GM21526 (cell line): ENCODE measurements at regions not wholly inside any gene's neighbourhood (a gene's known extent, or its start where the extent isn't known, plus 50 kb on each side); places are given as distances from the start of the nearest gene placed in this dataset.

Source experiments
- ATAC-seq: cut with Tn5 transposase; IDR thresholded peaks from one replicate; pipeline ENCODE4 v1.9.1; 2021; ENCODE audit warnings: moderate library complexity; ENCODE audit not compliant: unreplicated experiment, low FRiP score

DNA sequence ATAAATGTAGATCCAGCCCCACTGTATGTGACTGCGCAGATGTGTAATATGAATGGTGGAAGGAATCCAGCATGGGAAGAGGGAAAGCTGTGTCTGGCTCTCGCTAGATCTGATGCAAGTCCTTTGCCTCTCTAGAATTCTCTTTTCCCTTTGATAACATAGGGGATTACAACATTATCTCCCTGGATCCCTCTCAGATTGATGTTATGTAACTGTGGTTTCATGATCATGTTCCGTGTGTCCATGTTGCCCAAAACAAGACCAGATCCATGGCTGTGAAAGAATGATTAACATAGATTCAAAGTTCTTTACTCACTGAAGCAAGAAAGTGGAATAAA is 184.0 kb upstream of the UBL3 start:
- ATAC-seq: no peak

DNA sequence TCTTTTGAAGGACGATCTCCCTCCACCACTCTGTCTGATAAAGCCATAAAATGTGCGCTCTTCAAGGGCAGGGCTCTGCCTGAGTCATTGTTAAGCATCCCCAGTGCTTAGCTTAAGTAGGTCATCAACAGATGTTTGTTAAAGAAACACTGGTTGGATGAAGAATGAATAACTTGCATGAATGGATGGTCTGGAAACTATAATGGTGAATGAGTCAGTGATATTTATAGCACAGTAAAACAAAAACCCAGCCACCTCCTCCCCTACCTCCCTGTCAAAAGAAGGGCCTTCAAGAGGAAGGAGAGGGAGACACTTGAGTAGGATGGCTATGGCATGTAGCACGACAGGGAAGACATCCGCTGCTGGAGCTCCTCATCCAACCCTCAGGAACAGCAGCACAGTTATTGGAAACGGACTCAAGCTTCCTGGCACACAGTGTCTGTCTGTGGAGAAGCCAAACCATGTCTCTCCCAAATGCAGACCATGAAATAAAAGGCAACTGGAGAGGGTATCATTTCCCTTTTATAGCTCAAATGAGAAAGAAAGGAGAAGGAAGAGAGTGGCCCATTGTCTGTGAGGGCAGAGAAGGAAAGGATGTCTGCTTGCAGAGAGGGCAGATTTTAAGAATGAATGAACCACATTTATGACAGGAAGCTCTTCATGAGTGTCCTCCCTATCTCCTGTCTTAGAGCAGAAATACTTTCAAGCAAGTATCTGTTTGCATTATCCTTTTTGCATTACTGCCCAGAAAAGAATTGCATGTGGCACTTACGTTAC is 183.5 kb upstream of the UBL3 start:
- ATAC-seq: no peak

DNA sequence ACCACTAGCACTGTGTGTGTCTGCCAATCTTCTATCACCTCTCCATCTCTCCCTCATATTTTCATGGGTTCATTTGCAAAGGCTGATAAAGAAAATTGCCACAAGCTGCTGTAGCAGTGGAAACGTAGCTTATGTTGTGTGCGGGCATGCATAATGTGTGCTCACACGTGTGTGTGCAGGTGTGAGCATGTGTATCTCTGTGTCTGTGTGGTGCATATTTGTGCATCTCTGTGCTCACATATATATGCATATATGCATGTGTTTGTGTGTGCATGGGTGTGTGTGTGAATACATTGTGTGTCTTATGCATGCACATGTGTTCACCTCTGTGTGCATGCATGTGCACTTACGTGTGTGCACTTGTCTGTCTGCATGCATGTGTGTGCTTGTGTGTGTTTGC is 181.8 kb upstream of the UBL3 start:
- ATAC-seq: no peak

DNA sequence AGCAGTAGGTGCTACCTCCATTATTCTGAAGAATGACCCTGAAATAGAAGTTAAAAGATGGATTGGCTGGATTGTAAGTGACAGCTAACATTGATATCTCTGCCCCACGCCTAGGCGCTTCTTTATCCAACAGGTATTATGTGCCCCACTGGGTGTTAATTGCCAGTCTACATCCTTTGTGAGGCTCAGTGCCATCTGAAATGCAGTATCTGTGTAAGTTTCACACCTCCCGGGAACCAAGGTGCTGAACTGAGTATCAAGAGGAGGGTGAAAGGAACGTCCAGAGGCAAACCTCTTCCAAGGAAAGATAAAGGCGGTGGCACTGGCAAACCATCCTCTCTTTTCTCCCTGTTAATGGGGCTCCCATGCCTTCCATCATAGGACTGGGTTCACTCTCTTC is 181.1 kb upstream of the UBL3 start:
- no peak for ATAC-seq

DNA sequence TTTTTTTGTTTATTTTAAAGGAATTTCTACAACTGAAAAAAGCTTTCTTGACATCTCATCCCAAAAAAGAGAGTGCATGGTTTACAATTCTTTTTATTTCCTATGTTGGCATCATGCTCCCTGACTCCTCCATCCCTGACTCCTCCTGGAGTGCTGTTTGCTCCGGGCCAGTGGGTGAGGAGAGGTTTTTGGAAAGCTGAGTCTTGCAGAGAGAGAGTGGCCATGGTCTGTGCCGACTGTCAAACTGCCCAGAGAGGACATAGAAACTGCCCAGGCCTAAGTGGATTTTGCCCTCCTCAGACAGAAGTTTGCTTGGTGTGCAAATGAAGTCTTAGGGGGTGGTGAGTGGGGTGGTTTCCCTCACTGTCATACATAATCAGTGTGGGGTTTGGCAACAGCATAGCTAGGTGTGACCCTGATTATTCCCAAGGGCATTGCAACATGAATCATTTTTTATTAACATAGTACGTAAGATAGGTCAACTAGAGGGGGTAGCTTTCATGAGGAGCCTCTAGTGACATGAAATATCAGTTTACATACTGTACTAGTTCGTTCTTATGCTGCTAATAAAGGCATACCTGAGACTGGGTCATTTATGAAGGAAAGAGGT is 179.8 kb upstream of the UBL3 start:
- ATAC-seq: no peak

DNA sequence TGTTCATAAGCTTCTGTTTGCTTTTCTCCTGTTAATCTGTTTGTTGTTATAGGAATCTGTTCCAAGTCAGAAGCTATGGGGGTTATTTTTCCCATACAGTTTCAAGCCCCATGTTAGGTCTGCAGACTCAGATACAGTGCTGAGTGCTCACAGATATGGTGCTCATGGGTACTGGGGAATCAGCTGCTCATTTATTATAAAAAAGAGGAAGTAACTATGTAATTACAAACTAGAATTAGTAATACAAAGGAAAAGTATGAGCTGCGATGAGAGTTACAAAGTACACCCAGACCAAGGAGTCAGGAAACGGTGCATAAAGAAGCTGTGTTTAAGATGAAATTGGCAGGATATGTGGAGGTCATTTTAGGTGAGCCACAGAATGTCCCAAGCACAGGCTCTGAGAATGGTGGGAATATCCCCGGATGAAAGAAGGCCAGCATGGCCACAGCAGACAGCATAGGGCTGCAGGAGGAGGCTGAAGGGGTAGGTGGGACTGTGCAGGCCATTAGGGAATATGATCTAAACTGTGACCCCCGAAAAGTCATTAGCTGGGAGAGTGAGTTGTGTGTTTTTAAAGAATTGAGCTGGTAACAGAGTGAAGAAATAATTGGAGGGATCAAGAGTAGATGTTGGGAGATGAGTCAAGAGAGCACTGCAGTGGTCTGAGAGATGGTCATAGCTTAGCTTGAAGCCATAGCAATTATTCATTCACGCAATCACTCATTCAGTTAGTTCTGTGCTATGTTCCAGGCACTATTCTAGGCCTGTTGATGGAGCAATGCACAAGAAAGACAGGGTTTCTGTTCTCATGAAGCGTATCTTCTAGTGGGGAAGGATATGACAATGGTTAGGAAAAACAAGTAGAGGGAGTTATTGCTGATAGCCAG is 177.4 kb upstream of the UBL3 start:
- no peak for ATAC-seq

DNA sequence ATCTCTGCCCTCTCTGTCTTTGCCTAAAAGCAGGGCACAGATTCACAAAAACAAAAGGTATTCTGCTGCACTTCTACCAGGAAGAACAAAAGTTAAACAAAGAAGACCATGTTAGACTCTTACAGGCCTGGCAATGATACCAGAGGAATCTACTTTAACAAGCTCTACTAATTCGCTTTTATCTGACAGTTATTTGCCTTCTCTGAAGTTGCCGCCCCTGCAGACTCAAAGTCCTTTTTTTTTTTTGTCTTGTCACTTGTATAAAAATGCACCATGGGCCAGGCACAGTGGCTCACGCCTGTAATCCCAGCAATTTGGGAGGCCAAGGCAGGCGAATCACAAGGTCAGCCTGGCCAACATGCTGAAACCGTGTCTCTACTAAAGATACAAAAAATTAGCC is 176.5 kb upstream of the UBL3 start:
- ATAC-seq: no peak

DNA sequence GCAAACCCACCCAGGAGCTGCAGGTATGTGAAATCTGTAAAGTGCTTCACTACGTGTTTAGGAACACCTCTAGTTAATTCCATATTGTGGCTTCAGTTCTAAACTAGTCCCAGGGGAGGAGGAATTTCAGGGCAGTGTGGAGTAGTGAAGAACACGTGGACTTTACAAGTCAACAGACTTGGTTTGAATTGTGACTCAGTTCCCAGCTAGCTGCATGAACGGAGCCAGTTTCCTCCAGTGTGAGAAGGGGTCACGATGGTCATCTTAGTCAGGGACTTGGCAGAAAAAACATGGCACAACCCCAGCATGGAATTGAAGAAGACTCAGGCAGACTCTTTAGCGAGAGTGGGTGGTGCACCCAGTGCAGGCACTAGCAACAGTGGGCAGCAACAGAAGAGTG is 175.7 kb upstream of the UBL3 start:
- ATAC-seq: no peak

DNA sequence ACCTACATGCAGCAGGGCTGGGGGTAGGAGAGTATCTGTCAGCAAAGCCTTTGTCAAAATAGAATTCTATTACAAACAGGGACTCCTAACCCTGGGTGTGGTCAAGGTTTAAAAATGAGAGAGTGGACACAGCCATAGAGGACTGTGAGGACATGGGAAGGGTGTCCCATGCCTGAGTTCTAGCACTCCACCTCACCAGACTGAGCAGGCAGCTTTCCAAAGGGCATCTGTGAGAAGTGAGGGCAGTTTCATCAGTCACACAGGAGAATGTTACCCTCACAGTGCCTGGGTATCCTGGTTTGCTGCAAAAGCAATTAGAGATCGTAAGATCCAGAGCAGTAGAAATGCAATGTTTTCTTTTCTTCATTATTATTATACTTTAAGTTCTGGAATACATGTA is 174.9 kb upstream of the UBL3 start:
- no peak for ATAC-seq

DNA sequence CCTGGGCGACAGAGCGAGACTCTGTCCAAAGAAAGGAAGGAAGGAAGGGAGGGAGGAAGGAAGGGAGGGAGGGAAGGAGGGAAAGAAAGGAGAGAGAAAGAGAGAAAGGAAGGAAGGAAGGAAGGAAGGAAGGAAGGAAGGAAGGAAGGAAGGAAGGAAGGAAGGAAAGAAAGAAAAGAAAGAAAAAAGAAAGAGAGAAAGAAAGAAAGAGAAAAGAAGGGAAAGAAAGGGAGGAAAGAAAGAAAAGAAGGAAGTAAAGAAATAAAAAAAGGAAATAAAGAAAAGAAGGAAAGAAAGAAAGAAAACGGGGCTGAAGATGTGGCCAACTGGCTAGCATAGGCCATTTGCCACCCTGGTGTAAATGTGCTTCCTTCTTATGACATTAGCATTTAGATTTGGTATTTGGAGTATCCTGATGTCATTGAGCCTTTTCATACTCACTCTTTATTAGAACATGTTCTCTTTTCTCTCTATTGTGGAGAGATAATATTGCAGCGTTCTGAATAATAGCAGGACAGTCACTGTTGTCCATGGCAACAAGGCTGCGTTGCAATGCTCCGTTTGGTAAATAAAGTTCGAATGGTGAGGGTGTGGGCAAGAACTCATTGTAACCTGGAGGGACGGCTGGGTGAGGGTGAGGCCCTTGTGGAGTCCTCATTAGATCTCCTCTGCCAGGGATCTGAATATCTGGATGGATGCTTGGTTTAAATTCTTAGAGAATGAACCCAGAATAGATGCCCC is 173.9 kb upstream of the UBL3 start:
- ATAC-seq: no peak

DNA sequence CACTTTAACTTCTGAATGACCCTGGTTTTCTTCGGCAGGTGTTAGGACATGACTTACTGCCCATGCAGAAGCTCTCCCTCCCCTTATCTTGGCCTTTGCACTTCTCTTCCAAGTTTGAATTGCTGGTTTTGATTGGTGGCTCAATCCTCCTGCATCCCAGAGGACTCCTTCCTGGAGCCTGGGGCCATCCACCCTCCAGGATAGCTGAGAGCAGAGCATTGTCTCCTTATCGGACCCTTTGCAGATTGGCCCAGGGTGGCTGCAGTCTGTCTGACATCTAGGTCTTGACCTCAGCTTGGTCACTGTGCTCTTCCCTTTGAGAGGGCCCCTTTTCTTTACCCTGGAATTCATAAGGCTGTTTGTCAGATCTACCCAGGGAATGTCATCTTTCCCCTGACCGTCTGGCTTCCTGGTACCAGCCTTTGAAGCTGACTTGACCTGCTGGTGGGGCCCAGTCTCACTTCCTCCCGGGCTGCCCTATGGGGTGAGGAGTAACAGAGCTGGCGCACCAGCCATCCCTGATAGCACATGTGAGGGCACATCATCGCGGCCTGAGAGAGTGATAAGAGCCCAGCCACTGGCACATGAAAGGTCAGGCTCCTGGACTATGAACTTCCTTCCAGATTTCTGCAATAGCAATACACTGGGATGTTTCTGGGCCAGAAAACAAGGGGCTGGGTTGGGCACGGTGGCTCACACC is 172.9 kb upstream of the UBL3 start:
- no peak for ATAC-seq

DNA sequence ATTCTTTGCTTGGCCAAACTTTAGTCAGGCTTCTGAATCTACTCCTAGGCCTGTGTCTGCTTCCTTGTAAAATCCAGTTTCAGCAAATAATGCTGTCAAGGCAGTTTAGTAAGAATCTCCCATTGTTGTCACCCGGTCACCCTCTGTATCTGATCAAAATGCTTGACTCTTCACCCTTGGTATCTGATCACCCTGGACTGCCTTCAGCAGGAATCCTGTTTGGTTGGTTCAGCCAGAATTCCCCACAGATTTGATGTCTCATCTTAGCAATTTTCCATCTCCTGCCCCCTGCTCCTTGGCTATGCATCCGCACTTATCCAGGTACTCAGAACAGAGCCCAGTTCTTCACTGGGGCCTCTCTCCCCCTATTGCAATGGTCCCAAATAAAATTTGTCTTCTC is 172.4 kb upstream of the UBL3 start:
- no peak for ATAC-seq

DNA sequence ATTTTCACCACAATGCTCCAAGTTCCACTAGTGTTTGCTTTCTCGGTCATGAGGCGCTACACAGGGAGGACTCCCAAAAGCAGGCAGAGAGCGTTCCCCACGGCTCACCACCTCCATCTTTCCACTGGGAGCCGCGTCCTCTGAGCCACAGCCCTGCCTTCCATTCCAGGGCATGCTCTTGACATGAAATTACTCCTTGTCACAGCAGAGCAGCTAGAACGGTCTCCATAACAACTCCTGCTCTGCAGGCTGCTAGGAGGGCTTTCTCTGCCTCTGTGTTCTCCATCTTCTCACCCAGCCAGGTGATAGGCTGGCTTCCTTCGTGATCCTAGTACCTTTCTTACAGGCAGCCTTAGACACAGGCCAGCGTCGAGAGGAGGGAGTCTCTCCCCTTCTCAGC is 171.8 kb upstream of the UBL3 start:
- no peak for ATAC-seq

DNA sequence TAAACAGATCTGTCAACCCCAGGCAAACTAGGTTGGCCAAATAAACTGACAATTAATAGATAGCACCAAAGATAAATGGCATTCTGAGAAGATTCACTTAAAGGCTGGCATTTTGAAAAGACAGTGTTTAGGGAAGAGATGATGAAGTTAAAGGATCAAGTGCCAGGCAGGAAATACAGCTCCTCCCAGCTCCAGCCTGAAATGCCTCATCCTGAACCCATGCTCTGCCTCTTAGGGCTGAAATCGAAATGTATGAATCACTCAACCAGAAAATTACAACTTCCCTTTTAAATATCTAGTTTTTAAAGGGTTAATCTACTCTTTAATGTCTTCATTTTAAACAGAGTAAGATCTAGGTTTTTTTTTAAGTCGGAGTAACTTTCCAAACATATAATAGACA is 171.2 kb upstream of the UBL3 start:
- ATAC-seq: no peak

DNA sequence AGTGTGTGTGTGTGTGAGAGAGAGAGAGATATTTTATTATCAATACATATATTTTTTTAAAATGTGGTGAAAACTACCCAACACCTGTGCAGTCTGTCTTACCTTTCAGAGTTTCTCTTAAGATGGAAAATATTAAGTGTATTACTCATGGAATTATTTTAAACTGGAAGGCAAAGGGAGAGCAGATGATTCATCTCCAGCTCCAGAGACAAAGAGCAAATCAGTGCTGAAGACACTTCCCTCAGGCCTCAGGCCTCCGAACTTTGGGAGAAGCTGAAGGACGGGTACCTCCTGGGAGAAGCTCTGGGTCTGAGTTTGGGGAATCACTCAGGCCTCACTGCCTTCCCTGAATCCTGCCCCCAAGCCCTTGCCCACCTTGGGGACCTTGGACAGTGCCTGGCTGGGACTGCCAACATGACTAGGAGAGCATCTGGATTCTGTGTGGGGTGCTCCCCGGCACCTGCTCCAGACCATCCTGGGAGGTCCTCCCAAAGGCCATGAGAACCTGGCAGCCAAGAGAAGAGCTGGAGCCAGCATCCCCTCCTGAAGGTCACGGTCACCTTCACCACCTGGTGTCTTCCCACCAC is 170.4 kb upstream of the UBL3 start:
- no peak for ATAC-seq

DNA sequence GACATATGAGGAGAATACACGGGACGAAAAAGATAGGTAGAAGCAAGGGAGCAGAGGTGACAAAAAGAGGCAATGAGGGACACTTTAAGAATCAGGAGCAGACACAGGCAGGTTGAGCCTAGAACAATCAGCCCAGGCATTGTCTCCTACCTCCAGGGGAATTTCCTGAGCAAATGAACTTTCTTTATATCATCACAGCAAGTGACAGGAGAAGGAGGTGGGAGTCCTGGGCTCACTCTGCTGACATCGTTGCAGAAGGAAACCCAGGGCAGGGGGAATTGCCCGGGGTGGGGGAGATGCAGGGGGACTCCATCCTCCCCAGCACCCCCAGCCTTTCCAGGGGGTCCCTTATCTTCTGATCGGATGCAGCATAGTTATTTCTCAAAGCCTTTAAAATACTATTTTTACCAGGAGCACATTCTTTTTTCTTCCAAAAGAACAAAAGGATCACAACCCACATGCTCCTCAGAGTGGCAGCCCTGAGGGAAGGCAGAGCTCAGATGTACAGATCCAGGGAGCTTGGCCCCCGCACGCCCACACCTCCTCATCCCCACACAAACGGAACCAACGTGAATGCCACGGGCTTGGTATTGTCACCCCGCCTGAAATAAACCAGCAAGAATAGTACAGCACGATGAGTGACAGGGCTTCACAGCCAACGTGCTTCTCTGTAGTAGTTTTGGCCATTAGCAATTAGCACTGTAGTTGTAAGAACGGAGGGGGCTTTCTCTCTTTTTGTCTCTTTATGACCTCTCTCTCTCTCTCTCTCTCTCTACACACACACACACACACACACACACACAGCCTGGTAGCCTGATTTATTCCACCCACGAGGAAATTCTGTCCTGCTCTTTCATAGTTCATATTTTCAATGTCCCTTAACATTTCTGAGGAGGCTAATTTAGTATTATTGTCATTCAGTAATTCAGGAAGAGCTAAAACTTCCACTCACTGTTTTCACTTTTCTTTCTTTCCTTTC is 169.5 kb upstream of the UBL3 start:
- ATAC-seq: no peak

DNA sequence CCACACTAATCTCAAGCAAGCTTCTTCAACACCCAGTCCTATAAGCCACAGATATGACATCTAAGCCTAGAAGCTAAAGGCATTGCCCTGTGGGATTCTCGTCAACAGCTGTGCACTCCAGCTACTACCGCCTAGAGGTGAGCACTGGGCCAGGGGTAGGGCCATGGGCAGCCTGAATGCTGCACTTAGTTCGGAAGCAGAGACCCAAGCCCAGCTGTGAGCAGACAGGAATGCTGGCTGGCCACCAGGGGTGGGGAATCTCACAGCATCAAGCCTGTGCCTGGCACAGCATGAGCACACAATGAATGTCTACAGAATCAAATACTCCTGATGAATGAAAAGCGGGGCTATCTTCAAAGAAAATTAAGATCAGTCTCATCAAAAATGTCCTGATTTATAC is 167.5 kb upstream of the UBL3 start:
- ATAC-seq: no peak

DNA sequence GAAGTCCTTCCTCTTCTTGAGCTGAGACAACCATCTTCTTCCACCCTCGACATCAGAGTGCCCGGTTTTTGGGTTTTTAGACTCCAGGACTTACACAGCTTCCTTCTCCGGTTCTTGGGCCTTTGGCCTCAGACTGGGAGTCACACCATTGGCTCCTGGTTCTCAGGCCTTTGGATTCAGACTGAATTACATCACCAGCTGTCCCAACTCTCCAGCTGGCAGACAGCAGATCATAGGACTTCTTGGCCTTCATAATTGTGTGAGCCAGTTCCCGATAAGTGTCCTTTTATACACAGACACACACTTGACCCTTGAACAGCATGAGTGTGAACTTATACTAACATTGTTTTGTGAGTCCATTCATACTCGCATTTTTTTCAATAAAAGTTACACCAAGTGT is 166.0 kb upstream of the UBL3 start:
- ATAC-seq: no peak

DNA sequence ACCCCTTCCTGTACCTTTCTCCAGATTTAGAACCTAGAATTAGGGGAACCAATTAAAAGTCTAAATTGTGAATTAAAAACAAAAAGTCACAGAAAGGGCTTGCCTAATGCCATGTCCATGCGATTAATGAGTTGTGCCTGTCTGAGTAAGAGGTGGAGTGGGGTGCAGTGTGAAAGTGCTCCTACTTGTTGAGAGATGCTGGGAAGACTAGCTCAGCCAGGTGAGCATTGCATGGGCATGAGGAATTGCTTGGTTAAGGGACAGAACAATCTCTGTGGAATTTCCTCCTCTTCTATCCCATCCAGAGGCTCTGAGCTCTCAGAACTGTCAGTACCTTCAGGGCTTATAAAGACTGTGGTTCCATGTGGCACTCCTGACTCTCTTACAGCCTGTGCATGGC is 159.0 kb upstream of the UBL3 start:
- ATAC-seq: no peak
